Suppressor macrophage treated with lipopolysaccharide for 4 hours (primary cell): ENCODE measurements at regions not wholly inside any gene's neighbourhood (a gene's known extent, or its start where the extent isn't known, plus 50 kb on each side); places are given as distances from the start of the nearest gene placed in this dataset.
"Not testable (repeated sequence)": the region's sequence is repeated elsewhere in the genome, so short reads cannot be mapped to it uniquely, and the experiment has no call there.

Source experiments
- DNase-seq: peaks from one replicate; pipeline ENCODE4 v3.0.0-alpha.2; 2020

DNA sequence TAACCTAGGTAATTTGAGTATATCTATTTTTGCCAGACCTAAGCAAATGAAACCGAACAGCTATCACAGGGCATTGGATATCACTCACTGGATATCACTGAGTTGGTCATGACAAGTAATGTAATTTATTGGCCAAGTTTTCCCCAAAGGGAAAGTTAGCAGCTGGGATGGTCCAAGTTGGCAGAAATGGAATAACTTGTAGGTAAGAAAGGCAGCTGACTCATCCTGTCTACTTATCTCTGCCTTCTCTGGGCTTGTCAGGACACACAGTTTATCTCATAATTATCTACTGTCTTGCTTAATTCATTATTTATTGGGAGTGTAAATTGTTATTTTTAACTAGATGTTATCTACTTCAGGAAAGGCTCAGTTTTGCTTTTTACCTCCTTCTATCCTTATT is 502.0 kb upstream of the DPP6 start:
- no peak for DNase-seq

DNA sequence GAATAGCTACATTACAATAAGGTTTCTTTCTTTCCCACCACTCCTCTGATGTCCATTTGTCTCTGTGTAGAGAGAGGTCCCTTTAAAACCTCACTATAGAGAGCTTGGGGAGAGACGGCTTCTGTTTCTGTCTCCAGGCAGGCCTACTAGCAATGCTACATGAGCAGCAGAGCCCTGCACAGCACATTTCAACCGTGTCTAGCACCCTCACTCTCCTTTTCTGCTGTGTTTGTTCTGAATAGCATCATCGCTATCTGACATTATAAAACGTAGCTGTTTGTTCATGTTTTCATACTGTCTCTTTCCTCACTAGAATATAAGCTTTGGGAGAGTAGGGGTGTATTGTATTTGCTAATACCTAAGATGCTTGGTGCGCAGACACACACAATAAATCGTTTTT is 487.8 kb upstream of the DPP6 start:
- DNase-seq: no peak

GRCh38 chr7:153566324-153566723 is 485.9 kb upstream of the DPP6 start:
- DNase-seq: no peak

DNA sequence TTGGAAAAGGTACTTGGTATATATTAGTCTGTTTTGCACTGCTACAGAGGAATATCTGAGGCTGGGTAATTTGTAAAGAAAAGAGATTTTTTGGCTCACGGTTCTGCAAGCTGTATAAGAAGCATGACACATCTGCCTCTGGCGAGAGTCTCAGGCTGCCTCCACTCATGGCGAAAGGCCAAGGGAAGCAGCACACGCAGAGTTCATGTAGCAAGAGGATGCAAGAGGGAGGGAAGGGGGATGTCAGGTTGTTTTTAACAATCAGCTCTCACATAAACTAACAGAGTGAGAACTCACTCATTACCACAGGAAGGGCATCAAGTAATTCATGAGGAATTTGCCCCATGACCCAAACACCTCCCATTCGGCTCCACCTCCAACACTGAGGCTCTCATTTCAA is 484.8 kb upstream of the DPP6 start:
- DNase-seq: no peak

DNA sequence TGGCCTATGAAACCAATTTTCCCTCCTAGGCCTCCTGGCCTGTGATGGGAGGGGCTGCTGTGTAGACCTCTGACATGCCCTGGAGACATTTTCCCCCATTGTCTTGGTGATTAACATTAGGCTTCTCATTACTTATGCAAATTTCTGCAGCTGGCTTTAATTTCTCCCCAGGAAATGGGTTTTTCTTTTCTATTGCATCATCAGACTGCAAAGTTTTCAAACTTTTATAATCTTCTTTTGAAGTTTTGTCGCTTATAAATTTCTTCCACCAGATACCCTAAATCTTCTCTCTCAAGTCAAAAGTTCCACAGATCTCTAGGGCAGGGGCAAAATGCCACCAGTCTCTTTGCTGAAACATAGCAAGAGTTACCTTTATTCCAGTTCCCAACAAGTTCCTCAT is 482.7 kb upstream of the DPP6 start:
- not testable (repeated sequence) for DNase-seq

GRCh38 chr7:153576096-153576495 is 476.1 kb upstream of the DPP6 start:
- no peak for DNase-seq

- no peak for DNase-seq
These were observed 470.8 kb upstream of the DPP6 start for GRCh38 chr7:153581419-153581818.

- no peak for DNase-seq
These were observed 468.1 kb upstream of the DPP6 start for GRCh38 chr7:153584132-153584531.

GRCh38 chr7:153588586-153588985 is 463.6 kb upstream of the DPP6 start:
- DNase-seq: no peak

DNA sequence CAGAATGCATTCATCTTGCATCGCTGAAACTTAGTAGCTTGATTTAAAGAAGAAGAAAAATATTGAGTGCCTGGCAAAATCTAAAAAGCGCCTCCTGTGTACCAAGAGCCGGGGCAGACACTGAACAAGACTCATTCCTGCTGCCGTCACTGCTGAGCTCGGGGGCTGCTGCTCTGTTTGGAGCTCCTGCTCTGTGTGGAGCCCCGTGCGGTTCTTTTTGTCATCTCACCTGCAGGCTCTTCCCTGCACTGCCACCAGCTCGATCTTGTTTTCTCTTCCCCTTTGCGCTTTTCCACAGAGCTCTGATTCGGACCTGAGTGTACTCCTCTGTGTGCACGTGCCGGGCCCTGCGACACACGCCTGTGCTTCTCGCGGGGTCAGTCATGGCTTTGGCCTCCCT is 462.1 kb upstream of the DPP6 start:
- no peak for DNase-seq

GRCh38 chr7:153590571-153590970 is 461.6 kb upstream of the DPP6 start:
- no peak for DNase-seq

DNA sequence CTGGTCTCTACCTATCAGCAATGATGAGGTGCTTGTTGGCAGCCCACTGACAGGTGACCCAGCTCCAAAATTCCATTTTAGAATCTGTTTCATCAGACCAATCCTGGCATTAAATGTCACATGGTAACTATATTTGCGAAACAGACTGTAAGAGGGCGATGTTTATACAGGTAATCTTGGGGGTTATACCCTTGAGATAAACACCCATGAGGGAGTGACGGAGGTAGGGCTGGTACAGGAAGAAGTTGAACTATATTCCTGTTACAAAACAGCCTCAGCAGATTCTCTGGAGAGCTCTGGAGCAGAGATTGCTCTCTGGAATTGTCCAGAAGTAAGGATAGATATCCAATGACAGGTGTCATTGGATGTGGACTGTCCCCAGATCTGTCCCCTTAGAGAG is 444.8 kb upstream of the DPP6 start:
- no peak for DNase-seq

DNA sequence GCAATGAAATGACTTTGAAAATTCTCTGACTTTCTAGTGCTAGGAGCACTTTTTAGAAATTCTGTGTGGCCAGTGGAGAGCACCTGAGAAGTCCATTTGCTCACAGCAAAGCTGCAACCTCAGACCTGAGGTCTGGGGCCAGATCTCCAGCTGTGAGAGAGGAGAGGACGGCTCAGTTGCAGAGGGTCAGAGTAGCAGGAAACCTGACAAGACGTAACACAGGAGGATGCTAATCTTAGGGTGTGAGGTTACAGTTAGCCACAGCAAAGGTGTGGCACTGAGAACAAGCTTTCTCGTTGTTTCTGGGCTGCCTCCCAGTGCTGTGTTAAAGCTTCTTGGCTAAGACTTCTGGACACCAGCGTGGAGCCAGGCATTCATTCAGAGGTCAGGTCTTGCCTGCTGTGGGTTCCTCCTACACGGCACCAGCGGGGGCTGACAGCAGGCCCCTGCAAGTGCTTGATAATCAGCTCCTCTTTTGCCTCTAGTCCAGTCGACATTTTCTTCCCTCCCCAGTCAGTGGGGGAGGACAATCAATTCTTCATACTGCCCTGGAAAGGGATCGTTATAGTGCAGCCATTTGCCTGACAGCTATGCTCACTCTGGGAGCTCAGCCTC is 435.4 kb upstream of the DPP6 start:
- no peak for DNase-seq

DNA sequence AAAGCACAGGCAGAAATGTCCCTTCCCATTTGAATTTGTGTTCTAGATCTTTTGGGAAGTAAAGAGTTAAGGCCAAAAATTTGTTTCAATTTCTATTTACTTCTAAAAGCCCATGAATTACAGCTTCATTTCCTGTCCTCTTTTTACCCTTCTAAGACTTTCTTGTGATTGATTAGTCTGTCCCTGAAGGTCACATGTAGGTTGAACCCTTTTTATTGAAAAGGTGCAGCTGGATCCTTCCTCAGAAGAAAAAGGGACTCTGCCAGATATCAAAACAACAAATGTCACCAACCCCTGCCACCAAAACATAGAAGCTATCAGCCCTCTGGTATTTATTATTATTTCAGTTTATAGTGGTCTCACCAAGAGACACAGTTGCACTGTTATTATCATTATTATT is 424.9 kb upstream of the DPP6 start:
- DNase-seq: no peak

DNA sequence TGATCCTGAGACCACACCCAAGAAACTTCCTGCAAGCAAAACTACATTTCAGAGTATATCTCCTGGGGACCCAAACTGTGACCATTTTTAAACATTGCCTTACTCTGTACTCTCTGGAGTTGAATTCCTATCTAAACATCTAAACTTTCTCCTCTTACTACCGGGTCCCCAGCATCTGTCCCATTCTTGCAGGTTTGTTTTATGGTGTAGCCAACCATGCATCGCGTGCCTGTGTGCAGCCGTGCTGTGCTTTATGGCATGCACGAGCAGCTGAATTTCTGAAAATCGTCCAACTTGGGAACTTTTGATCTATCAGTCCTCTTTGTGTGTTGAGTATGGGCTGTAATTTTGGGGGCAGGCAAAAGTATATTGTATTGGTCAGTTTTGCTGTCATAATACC is 423.8 kb upstream of the DPP6 start:
- no peak for DNase-seq

DNA sequence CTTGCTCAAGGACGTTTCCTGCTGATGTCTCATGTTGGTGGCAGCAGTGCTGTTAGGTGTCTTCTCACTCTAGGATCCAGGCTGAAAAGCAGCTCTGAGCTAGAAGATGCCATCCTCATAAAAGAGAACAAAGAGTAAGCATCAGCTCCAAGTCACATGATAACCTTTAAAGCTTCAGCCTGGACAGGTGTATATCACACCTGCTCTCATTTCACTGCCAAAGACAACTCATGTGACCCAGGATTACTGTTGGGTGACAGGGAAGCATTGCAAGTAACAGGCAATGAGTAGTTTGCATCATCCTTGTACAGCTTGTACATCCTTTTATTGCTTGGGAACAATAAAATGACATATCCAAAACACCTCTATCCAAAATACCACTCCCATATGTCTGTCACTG is 423.4 kb upstream of the DPP6 start:
- DNase-seq: no peak

DNA sequence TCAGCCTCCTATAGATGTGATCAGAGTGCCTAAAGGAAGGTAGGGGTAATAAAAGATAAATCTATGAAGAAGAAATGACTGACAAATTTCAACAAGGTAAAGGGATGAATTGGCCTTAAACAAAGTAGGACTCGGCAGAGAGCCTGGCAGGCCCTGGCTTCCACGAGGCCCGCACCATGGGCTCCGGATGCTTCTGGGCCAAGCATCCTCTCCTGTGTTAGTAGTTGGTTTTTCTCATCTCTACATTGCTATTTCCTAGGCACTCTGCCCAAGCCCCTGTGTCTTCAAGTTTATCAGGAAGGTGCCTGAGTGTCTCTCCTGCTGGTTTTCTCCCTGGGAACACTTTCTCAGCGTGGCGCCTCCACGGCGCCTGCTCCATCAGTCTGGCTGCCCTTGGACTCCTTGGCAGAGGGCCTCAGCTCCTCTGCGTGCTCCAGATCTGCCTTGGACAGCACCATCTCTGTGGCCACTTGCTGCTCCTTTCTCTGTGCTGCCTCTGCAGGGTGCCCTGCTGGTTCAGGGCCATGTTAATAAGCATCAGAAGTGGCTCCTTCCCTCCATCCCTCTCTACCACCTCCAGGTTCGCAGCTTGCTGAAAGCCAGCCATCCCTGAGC is 413.3 kb upstream of the DPP6 start:
- DNase-seq: no peak

GRCh38 chr7:153640586-153640985 is 411.6 kb upstream of the DPP6 start:
- DNase-seq: no peak

GRCh38 chr7:153641199-153641598 is 411.0 kb upstream of the DPP6 start:
- DNase-seq: no peak

- no peak for DNase-seq
These were observed 409.2 kb upstream of the DPP6 start for GRCh38 chr7:153642989-153643388.

- no peak for DNase-seq
These were observed 394.9 kb upstream of the DPP6 start for GRCh38 chr7:153657182-153657800.

DNA sequence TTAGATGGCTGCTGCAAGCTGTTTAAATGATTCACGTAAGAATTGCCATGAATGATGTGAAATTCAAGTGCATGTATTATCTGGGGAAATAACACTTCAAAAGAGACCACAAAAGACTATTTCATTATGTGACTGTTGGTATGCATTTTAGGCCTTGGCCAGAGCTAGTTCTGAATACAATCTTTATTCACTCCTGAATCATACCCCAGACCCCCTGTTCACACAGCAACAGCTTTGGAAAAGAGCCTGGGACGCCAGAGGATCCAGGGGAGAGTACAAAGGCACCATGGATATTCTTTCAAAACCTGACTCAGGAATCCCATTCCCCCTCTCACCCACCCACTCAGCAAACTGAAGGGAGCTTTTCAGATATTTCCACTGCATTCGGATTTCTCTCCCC is 377.1 kb upstream of the DPP6 start:
- no peak for DNase-seq

GRCh38 chr7:153682628-153683027 is 369.6 kb upstream of the DPP6 start:
- DNase-seq: no peak

DNA sequence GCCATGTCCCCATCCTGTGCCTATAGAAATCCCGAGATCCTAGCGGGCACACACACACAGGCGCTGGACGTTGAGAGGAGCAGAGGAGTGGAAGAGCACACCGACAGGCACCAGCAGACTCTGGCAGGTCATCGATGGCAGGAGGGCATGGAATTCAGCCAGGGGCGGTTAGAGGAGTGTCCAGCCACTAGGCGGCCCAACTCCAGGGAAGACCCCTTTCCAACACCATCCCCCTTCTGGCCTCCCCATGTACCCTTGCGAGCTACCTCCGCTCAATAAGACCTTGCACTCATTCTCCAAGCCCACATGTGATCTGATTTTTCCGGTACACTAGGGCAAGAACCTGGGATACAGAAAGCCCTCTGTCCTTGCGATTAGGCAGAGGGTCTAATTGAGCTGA is 356.0 kb upstream of the DPP6 start:
- DNase-seq: no peak

- no peak for DNase-seq
These were observed 354.2 kb upstream of the DPP6 start for GRCh38 chr7:153698046-153698445.
